ENCODE measurements at regions not wholly inside any gene's neighbourhood (a gene's known extent, or its start where the extent isn't known, plus 50 kb on each side); places are given as distances from the start of the nearest gene placed in this dataset.

DNA sequence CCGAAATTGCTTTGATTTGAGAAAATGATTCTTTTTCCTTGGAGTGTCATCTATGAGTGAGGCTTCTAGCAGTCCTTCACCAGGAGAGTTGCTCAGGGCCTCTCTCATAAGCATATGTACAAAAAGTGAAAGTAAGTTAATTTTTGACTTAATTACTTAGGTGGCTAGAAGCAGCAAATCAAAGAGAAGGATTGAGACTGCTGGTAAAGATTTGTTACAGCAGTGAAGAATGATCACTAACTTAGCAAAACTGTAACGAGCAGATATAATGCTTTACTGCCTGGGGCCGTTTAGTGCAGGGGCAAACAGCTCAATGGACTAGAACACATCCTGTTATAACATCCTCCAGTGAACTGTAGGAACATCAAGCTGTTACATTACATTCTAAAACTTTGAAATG, 167.8 kb upstream of the RIPOR2 start:
- Histone ChIP-seq H4K5ac (ENCODE audit: low read depth, low read length) (no peak overlapping the region), H3K14ac (replicated peaks; ENCODE audit: low read depth, low read length) (no peak overlapping the region), H2BK120ac (ENCODE audit: low read depth, low read length) (no peak overlapping the region), H4K20me1 (ENCODE audit: insufficient read depth, low read length) (no peaks in the 10 kb centered on the region), H2AK5ac (ENCODE audit: low read depth, low read length) (no peak overlapping the region), H2AK9ac (replicated peaks; ENCODE audit: low read depth, low read length, poor library complexity) (no peak overlapping the region), H2BK5ac (ENCODE audit: low read depth, low read length, poor library complexity, severe bottlenecking) (no peak overlapping the region), H3K4me2 (ENCODE audit: low read depth, low read length) (peak overlapping the region; percentile 31; the same call in 1 of the 2 replicates), H3K36me3 (ENCODE audit: control insufficient read depth, insufficient read depth, low read length) (no peaks in the 10 kb centered on the region), H3K9me1 (ENCODE audit: insufficient read depth, low read length) (peaks cover 4% of the 10 kb centered on the region; the same call in 1 of the 2 replicates), H3K27me3 (ENCODE audit: control insufficient read depth, insufficient read depth, low read length) (no peaks in the 10 kb centered on the region), H3K18ac (ENCODE audit: low read depth, low read length) (no peak overlapping the region), H2BK20ac (ENCODE audit: low read depth, low read length) (no peak overlapping the region), H3K4ac (ENCODE audit: low read depth, low read length) (no peak overlapping the region), H3K4me3 (ENCODE audit: insufficient read depth, low read depth, low read length) (no peak overlapping the region), H2AFZ (replicated peaks; ENCODE audit: low read length, poor library complexity) (no peak overlapping the region), H4K8ac (ENCODE audit: low read depth in 2 of 2, low read length in 2 of 2) (no peak overlapping the region), H3K56ac (ENCODE audit: extremely low read depth, insufficient read depth, low read length) (no peak overlapping the region), H2BK15ac (ENCODE audit: low read depth, low read length) (no peak overlapping the region), H3K9me3 (ENCODE audit: control insufficient read depth, insufficient read depth, low read length) (no peaks in the 10 kb centered on the region), H3K23ac (ENCODE audit: low read depth, low read length) (no peak overlapping the region), H3K79me1 (ENCODE audit: low read depth in 1 of 2, low read length in 2 of 2) (no peaks in the 10 kb centered on the region), H3K4me1 (ENCODE audit: control insufficient read depth, insufficient read depth, low read length) (peaks cover 3% of the 10 kb centered on the region), H3K27ac (ENCODE audit: insufficient read depth, low read length) (no peak overlapping the region), H3K9ac (ENCODE audit: low read depth, low read length) (no peak overlapping the region), H4K91ac (ENCODE audit: insufficient read depth, low read depth, low read length) (no peak overlapping the region)
- CTCF ChIA-PET: no interaction called here
- ATAC-seq (ENCODE audit: low read depth) (no peak), DNase-seq (no peak)
- no TSS peak for BruUV-seq (replicated peaks)
- no peak for TF ChIP-seq MXI1 (IDR thresholded peaks at IDR 0.05; ENCODE audit: borderline replicate concordance, low read depth, low read length)
- TF ChIP-seq RAD21 (IDR thresholded peaks at IDR 0.05; ENCODE audit: low read length): no peak
- TF ChIP-seq, protein P1, sequence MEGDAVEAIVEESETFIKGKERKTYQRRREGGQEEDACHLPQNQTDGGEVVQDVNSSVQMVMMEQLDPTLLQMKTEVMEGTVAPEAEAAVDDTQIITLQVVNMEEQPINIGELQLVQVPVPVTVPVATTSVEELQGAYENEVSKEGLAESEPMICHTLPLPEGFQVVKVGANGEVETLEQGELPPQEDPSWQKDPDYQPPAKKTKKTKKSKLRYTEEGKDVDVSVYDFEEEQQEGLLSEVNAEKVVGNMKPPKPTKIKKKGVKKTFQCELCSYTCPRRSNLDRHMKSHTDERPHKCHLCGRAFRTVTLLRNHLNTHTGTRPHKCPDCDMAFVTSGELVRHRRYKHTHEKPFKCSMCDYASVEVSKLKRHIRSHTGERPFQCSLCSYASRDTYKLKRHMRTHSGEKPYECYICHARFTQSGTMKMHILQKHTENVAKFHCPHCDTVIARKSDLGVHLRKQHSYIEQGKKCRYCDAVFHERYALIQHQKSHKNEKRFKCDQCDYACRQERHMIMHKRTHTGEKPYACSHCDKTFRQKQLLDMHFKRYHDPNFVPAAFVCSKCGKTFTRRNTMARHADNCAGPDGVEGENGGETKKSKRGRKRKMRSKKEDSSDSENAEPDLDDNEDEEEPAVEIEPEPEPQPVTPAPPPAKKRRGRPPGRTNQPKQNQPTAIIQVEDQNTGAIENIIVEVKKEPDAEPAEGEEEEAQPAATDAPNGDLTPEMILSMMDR (conservative IDR thresholded peaks at IDR 0.05; ENCODE audit: low read depth, low read length): no peak
- TF ChIP-seq MAZ (IDR thresholded peaks at IDR 0.05; ENCODE audit: borderline replicate concordance, low read depth, low read length): no peak
- TF ChIP-seq BHLHE40 (IDR thresholded peaks at IDR 0.05; ENCODE audit: low read depth, low read length): no peak
- no peak for TF ChIP-seq FOS (IDR thresholded peaks at IDR 0.05; ENCODE audit: low read depth, low read length)
- TF ChIP-seq, protein P2, sequence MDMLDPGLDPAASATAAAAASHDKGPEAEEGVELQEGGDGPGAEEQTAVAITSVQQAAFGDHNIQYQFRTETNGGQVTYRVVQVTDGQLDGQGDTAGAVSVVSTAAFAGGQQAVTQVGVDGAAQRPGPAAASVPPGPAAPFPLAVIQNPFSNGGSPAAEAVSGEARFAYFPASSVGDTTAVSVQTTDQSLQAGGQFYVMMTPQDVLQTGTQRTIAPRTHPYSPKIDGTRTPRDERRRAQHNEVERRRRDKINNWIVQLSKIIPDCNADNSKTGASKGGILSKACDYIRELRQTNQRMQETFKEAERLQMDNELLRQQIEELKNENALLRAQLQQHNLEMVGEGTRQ (IDR thresholded peaks at IDR 0.05; ENCODE audit: low read depth, low read length): no peak
- no peak for TF ChIP-seq POLR2A (IDR thresholded peaks at IDR 0.05; ENCODE audit: low read depth, low read length)
- no peak for TF ChIP-seq MAFK (IDR thresholded peaks at IDR 0.05; ENCODE audit: low read depth, low read length)
- TF ChIP-seq CEBPB (IDR thresholded peaks at IDR 0.05; ENCODE audit: low read depth, low read length): no peak
- no peak for TF ChIP-seq RFX5 (IDR thresholded peaks at IDR 0.05; ENCODE audit: low read depth, low read length)
- no peak for TF ChIP-seq SMC3 (IDR thresholded peaks at IDR 0.05; ENCODE audit: low read depth, low read length)
- TF ChIP-seq, protein P3, sequence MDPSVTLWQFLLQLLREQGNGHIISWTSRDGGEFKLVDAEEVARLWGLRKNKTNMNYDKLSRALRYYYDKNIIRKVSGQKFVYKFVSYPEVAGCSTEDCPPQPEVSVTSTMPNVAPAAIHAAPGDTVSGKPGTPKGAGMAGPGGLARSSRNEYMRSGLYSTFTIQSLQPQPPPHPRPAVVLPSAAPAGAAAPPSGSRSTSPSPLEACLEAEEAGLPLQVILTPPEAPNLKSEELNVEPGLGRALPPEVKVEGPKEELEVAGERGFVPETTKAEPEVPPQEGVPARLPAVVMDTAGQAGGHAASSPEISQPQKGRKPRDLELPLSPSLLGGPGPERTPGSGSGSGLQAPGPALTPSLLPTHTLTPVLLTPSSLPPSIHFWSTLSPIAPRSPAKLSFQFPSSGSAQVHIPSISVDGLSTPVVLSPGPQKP (IDR thresholded peaks at IDR 0.05; ENCODE audit: borderline replicate concordance, low read depth, low read length): no peak
- no peak for TF ChIP-seq NFE2L2 (IDR thresholded peaks at IDR 0.05; ENCODE audit: low read depth, low read length)
- TF ChIP-seq RCOR1 (IDR thresholded peaks at IDR 0.05; ENCODE audit: insufficient replicate concordance, low read length): no peak
- no peak for TF ChIP-seq CHD1 (IDR thresholded peaks at IDR 0.05; ENCODE audit: low read depth, low read length)
- intact Hi-C loops (cut with micrococcal nuclease): no loop called here
- no CpG with 5 or more reads among the region's 3 CpGs for WGBS, 2 experiments (ENCODE audit: extremely low coverage in 2 of 2, insufficient read length in 1 of 2)
- POLR2A ChIA-PET (ENCODE audit: unreplicated experiment): no interaction called here
- in situ Hi-C loops (cut with MboI; ENCODE audit: low sequenced_read_pairs): no loop called here
- dilution Hi-C loops (cut with HindIII; ENCODE audit: low sequenced_read_pairs, unreplicated experiment): no loop called here

Measured in IMR-90 (cell line).